ENCODE measurements at regions not wholly inside any gene's neighbourhood (a gene's known extent, or its start where the extent isn't known, plus 50 kb on each side); places are given as distances from the start of the nearest gene placed in this dataset.

- TF ChIP-seq CTCF (IDR thresholded peaks at IDR 0.05; ENCODE audit: insufficient read depth, low read length, poor library complexity, severe bottlenecking) (no peak), EZH2phosphoT487 (conservative IDR thresholded peaks at IDR 0.05; ENCODE audit: low read length) (no peak)
Measured at GRCh38 chr4:23654791-23655190, 235.1 kb downstream of the PPARGC1A start.

All from SU-DHL-6 (cell line).